ENCODE measurements at regions not wholly inside any gene's neighbourhood (a gene's known extent, or its start where the extent isn't known, plus 50 kb on each side); places are given as distances from the start of the nearest gene placed in this dataset.

GRCh38 chr5:30387974-30388632 is 805.4 kb upstream of the CDH6 start:
- TF ChIP-seq, protein P1, sequence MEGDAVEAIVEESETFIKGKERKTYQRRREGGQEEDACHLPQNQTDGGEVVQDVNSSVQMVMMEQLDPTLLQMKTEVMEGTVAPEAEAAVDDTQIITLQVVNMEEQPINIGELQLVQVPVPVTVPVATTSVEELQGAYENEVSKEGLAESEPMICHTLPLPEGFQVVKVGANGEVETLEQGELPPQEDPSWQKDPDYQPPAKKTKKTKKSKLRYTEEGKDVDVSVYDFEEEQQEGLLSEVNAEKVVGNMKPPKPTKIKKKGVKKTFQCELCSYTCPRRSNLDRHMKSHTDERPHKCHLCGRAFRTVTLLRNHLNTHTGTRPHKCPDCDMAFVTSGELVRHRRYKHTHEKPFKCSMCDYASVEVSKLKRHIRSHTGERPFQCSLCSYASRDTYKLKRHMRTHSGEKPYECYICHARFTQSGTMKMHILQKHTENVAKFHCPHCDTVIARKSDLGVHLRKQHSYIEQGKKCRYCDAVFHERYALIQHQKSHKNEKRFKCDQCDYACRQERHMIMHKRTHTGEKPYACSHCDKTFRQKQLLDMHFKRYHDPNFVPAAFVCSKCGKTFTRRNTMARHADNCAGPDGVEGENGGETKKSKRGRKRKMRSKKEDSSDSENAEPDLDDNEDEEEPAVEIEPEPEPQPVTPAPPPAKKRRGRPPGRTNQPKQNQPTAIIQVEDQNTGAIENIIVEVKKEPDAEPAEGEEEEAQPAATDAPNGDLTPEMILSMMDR (IDR thresholded peaks at IDR 0.05): no peak
- no peak for DNase-seq
- Mint-ChIP-seq H3K27ac (no peak overlapping the region), H3K4me3 (no peak overlapping the region), H3K9me3 (peaks cover 28% of the 10 kb centered on the region), H3K27me3 (no peaks in the 10 kb centered on the region), H3K36me3 (ENCODE audit: low read depth) (no peaks in the 10 kb centered on the region), H3K4me1 (ENCODE audit: low read depth) (no peaks in the 10 kb centered on the region)
- POLR2A ChIA-PET: interaction anchor here (0.6 kb wide), 1 partner anchor 363 kb away, joined by 4 read pairs; no protein-coding TSS in a partner anchor
- CTCF ChIA-PET: no interaction called here
- no peak for ATAC-seq
- intact Hi-C loops (cut with micrococcal nuclease): no loop called here

- DNase-seq (no peak), ATAC-seq (no peak)
- POLR2A ChIA-PET: no interaction called here
- CTCF ChIA-PET: no interaction called here
- no peaks in the 10 kb centered on the region for H3K36me3 Mint-ChIP-seq (ENCODE audit: low read depth)
- no peak overlapping the region for H3K27ac Mint-ChIP-seq
- no peaks in the 10 kb centered on the region for H3K27me3 Mint-ChIP-seq
- H3K4me3 Mint-ChIP-seq: no peak overlapping the region
- H3K9me3 Mint-ChIP-seq: peaks cover 25% of the 10 kb centered on the region
- no peaks in the 10 kb centered on the region for H3K4me1 Mint-ChIP-seq (ENCODE audit: low read depth)
- TF ChIP-seq, protein P1 (IDR thresholded peaks at IDR 0.05): no peak
- intact Hi-C loops (cut with micrococcal nuclease): no loop called here
Measured at GRCh38 chr5:30385754-30386153, 807.7 kb upstream of the CDH6 start.

DNA sequence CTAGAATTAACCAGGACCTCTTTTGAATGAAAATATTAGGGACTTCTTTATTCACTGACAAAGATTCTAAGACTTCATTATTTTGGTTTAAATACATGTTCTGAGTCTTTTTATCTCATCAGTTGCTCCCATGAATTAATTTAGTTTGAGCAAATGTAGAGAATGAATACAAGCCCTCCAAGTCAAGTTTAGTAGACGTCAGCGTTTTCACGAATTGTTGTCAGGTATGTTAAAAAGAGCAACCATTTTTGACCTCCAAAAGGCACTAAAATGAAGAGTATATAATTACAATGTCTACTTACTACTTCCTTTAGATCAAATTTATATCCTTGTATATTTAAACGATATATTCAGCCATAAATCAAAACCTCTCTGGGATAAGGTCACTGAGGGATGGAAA is 809.3 kb upstream of the CDH6 start:
- no peak for ATAC-seq
- Mint-ChIP-seq H3K9me3 (peaks cover 22% of the 10 kb centered on the region), H3K4me3 (no peak overlapping the region), H3K27ac (no peak overlapping the region), H3K27me3 (no peaks in the 10 kb centered on the region), H3K4me1 (ENCODE audit: low read depth) (no peaks in the 10 kb centered on the region), H3K36me3 (ENCODE audit: low read depth) (no peaks in the 10 kb centered on the region)
- DNase-seq: no peak
- intact Hi-C loops (cut with micrococcal nuclease): no loop called here
- ChIA-PET POLR2A (interaction anchor here (0.7 kb wide), 1 partner anchor 307 kb away, joined by 3 read pairs; no protein-coding TSS in a partner anchor), CTCF (no interaction called here)
- TF ChIP-seq, protein P1 (IDR thresholded peaks at IDR 0.05): no peak

GRCh38 chr5:30380228-30380627 is 813.3 kb upstream of the CDH6 start:
- POLR2A ChIA-PET: no interaction called here
- H3K4me3 Mint-ChIP-seq: no peak overlapping the region
- H3K4me1 Mint-ChIP-seq (ENCODE audit: low read depth): no peaks in the 10 kb centered on the region
- TF ChIP-seq, protein P1 (IDR thresholded peaks at IDR 0.05): no peak
- H3K9me3 Mint-ChIP-seq: peaks cover 9% of the 10 kb centered on the region
- H3K27ac Mint-ChIP-seq: no peak overlapping the region
- CTCF ChIA-PET: no interaction called here
- no peaks in the 10 kb centered on the region for H3K36me3 Mint-ChIP-seq (ENCODE audit: low read depth)
- ATAC-seq (no peak), DNase-seq (no peak)
- intact Hi-C loops (cut with micrococcal nuclease): no loop called here
- H3K27me3 Mint-ChIP-seq: no peaks in the 10 kb centered on the region

GRCh38 chr5:30376848-30377247 is 816.6 kb upstream of the CDH6 start:
- no peak for DNase-seq
- intact Hi-C loops (cut with micrococcal nuclease): no loop called here
- ChIA-PET POLR2A (no interaction called here), CTCF (no interaction called here)
- TF ChIP-seq, protein P1 (IDR thresholded peaks at IDR 0.05): no peak
- Mint-ChIP-seq H3K36me3 (ENCODE audit: low read depth) (no peaks in the 10 kb centered on the region), H3K9me3 (peaks cover 7% of the 10 kb centered on the region), H3K4me1 (ENCODE audit: low read depth) (no peaks in the 10 kb centered on the region), H3K4me3 (no peak overlapping the region), H3K27ac (no peak overlapping the region), H3K27me3 (no peaks in the 10 kb centered on the region)
- ATAC-seq: no peak
